Right lobe of liver (tissue), 4 donors: ENCODE measurements at regions not wholly inside any gene's neighbourhood (a gene's known extent, or its start where the extent isn't known, plus 50 kb on each side); places are given as distances from the start of the nearest gene placed in this dataset.

Experiments
- POLR2A ChIP-seq: fragments of 450-650 bp; IDR thresholded peaks from one replicate; pipeline ENCODE4 v1.6.1; 2017; ENCODE audit warnings: antibody characterized with exemption, mild to moderate bottlenecking
- TF ChIP-seq, protein P1 (sequence below), 4 donors: fragments of 200-600 bp in 3 of 4; fragments of 450-650 bp in 1 of 4; IDR thresholded peaks; one replicate each; pipeline versions ENCODE4 v1.5.1 to v1.8.0; 2016 to 2022; ENCODE audit warnings: antibody characterized with exemption in 4 of 4, mild to moderate bottlenecking in 2 of 4
- donor health status: DM: no; HTN: no; CAD: no.
- donor health status: DM: no; HTN: no; CAD: no.
- donor health status: DM: no; HTN: yes; CAD: no.

DNA sequence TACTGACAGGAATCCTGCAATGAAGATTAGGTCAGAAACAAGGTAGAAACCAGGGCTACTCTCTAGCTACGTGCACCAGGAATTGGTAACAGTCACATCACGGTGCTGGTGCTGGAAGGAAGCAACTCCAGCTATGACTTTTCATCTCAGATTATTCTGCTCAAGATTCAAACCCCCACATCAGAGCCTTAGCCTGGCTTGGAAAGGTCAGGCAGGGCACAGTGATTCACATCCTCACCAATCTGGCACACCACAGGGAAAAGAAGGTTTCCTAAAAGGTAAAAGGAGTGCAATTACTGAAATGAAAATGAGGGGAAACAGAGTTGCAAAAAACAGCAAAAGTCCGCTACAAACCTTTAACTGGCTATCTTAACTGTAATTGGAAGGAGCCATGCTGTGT is 240.2 kb upstream of the NPSR1 start:
- TF ChIP-seq, protein P1, sequence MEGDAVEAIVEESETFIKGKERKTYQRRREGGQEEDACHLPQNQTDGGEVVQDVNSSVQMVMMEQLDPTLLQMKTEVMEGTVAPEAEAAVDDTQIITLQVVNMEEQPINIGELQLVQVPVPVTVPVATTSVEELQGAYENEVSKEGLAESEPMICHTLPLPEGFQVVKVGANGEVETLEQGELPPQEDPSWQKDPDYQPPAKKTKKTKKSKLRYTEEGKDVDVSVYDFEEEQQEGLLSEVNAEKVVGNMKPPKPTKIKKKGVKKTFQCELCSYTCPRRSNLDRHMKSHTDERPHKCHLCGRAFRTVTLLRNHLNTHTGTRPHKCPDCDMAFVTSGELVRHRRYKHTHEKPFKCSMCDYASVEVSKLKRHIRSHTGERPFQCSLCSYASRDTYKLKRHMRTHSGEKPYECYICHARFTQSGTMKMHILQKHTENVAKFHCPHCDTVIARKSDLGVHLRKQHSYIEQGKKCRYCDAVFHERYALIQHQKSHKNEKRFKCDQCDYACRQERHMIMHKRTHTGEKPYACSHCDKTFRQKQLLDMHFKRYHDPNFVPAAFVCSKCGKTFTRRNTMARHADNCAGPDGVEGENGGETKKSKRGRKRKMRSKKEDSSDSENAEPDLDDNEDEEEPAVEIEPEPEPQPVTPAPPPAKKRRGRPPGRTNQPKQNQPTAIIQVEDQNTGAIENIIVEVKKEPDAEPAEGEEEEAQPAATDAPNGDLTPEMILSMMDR (IDR thresholded peaks at IDR 0.05) = no peak
- TF ChIP-seq POLR2A = no peak
